Subcutaneous abdominal adipose tissue (tissue), 5 donors: ENCODE measurements at regions not wholly inside any gene's neighbourhood (a gene's known extent, or its start where the extent isn't known, plus 50 kb on each side); places are given as distances from the start of the nearest gene placed in this dataset.

Source experiments
- H3K27ac ChIP-seq: one replicate; pipeline ENCODE4 v1.7.0; 2013; ENCODE audit warnings: low read depth, mild to moderate bottlenecking, inconsistent platforms, low read length, moderate library complexity
- H3K27me3 ChIP-seq, 5 donors: one replicate each; pipeline ENCODE4 v1.7.0; 2013; ENCODE audit warnings: low read length in 5 of 5, inconsistent platforms in 1 of 5; ENCODE audit not compliant: control insufficient read depth in 5 of 5, insufficient read depth in 4 of 5
- H3K36me3 ChIP-seq, 5 donors: one replicate each; pipeline ENCODE4 v1.7.0; 2013; ENCODE audit warnings: low read length in 5 of 5; ENCODE audit not compliant: control insufficient read depth in 5 of 5, insufficient read depth in 5 of 5
- H3K4me1 ChIP-seq, 5 donors: one replicate each; pipeline ENCODE4 v1.7.0; 2013; ENCODE audit warnings: low read length in 5 of 5, mild to moderate bottlenecking in 3 of 5, moderate library complexity in 1 of 5; ENCODE audit not compliant: control insufficient read depth in 5 of 5, insufficient read depth in 5 of 5
- H3K4me3 ChIP-seq, 5 donors: one replicate each; pipeline ENCODE4 v1.7.0; 2013; ENCODE audit warnings: low read length in 5 of 5, low read depth in 1 of 5
- H3K9ac ChIP-seq, 5 donors: one replicate each; pipeline ENCODE4 v1.7.0; 2013; ENCODE audit warnings: low read length in 5 of 5, mild to moderate bottlenecking in 4 of 5, moderate library complexity in 3 of 5
- H3K9me3 ChIP-seq, 5 donors: one replicate each; pipeline ENCODE4 v1.7.0; 2013; ENCODE audit warnings: low read length in 5 of 5; ENCODE audit not compliant: control insufficient read depth in 5 of 5
- donor health status: healthy.
- donor health status: healthy.
- donor health status: healthy.
- donor health status: healthy.
- donor health status: healthy.

DNA sequence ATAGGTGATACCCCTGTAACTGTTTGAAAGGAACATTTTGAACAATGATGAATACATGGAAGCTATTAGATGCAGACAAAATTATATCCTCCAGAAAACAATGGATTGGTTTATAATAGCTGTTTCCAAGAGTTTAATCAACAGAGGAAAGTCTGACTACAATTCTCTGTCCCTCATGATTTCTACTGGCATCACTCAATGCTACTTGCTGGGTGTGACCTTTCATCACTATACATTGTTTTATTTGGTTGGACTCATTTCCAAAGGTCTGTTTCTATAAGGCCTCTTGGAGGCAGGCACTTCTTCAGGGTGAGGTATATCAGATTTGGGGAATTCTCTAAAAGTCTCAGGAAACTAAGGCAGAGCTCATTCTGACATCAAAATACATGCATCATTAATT is 636.1 kb upstream of the SLC8A1 start:
- Histone ChIP-seq H3K27ac (no peak overlapping the region), H3K36me3 (no peaks in the 10 kb centered on the region), H3K4me1 (no peaks in the 10 kb centered on the region), H3K9ac (no peak overlapping the region), H3K4me3 (no peak overlapping the region), H3K9me3 (peaks cover 0 to 2% (median 0%) of the 10 kb centered on the region in 5 donors), H3K27me3 (no peaks in the 10 kb centered on the region)

DNA sequence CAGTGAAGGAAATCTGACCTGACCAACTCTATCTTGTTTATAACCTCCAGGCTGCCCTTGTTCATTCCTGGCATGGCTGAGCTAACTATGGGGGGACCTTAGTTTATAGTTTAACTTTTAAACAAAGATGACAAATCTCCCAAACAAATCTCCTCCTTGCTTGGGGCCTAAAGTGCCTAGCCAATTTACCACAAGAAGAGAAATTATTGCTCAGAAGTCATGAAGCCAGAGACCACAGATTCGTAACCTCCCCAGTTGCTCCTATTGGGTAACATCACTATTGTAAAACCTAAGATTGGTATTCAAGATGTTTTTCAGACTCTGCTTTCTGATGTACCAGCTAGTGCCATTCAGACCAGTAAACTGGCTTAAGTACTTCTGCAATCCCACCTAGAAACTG is 649.4 kb upstream of the SLC8A1 start:
- H3K9ac ChIP-seq: no peak overlapping the region
- no peaks in the 10 kb centered on the region for H3K9me3 ChIP-seq
- H3K36me3 ChIP-seq: no peaks in the 10 kb centered on the region
- H3K27me3 ChIP-seq: no peaks in the 10 kb centered on the region
- H3K4me3 ChIP-seq: no peak overlapping the region
- no peak overlapping the region for H3K27ac ChIP-seq
- H3K4me1 ChIP-seq: no peaks in the 10 kb centered on the region

DNA sequence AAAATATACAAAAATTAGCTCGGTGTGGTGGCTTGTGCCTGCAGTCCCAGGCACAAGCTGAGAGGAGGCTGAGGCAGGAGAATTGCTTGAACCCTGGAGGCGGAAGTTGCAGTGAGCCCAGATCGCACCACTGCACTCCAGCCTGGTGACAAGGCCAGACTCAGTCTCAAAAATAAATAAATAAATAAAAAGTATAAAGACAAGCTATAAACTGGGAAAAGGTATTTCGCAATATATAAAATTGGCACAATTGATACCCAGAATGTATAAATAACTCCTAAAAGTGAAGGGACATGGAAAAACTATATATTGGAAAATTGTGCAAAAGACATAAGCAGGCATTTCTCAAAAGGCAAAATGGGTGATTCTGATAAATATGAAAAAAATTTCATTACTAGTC is 657.9 kb upstream of the SLC8A1 start:
- Histone ChIP-seq H3K27me3 (no peaks in the 10 kb centered on the region), H3K27ac (no peak overlapping the region), H3K9me3 (no peaks in the 10 kb centered on the region), H3K4me1 (no peaks in the 10 kb centered on the region), H3K36me3 (no peaks in the 10 kb centered on the region), H3K4me3 (no peak overlapping the region), H3K9ac (no peak overlapping the region)

- H3K4me1 ChIP-seq: no peaks in the 10 kb centered on the region
- H3K9me3 ChIP-seq: no peaks in the 10 kb centered on the region
- no peaks in the 10 kb centered on the region for H3K36me3 ChIP-seq
- H3K4me3 ChIP-seq: no peak overlapping the region
- no peaks in the 10 kb centered on the region for H3K27me3 ChIP-seq
- H3K9ac ChIP-seq: no peak overlapping the region
- H3K27ac ChIP-seq: no peak overlapping the region
These were observed 660.1 kb upstream of the SLC8A1 start for GRCh38 chr2:41111836-41112627.

GRCh38 chr2:41116106-41116797 is 664.4 kb upstream of the SLC8A1 start:
- H3K36me3 ChIP-seq: no peaks in the 10 kb centered on the region
- H3K27ac ChIP-seq: no peak overlapping the region
- H3K4me3 ChIP-seq: no peak overlapping the region
- no peak overlapping the region for H3K9ac ChIP-seq
- peaks cover 0 to 3% (median 0%) of the 10 kb centered on the region in 5 donors for H3K4me1 ChIP-seq
- H3K27me3 ChIP-seq: no peaks in the 10 kb centered on the region
- H3K9me3 ChIP-seq: no peaks in the 10 kb centered on the region

DNA sequence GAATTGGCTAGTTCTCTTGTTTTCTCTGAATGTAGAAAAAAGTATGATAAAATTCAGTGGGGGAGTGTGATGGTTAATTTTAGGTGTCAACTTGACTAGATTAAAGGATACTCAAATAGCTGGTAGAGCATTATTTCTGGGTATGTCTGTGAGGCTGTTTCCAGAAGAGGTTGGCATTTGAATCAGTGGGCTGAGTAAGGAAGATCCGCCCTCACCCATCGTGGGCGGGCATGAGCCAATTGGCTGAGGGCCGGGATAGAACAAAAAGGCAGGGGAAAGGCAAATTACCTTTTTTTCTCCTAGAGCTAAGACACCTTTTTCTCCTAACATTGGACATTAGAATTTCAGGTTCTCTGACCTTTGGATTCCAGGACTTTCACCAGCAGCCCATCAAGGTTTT is 667.6 kb upstream of the SLC8A1 start:
- no peak overlapping the region for H3K27ac ChIP-seq
- no peak overlapping the region for H3K4me3 ChIP-seq
- no peaks in the 10 kb centered on the region for H3K27me3 ChIP-seq

DNA sequence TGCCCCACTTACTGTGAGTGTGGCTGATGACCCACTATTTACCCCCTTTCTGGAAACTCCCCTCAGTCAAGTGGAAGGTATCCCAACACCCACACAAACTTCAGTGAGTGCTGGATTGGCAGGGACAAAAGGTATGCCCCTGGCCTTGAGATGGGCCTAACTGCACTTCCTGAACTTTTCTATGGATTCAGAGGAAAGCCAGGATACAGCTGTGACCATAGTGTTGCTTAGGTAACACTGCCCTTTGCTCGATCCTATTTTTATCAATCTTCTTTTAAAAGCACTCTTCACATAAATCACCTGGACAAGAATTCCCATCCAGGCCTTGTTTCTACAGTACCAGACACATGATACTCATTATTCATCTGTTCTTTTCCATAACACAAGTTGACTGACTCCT is 671.5 kb upstream of the SLC8A1 start:
- Histone ChIP-seq H3K27ac (no peak overlapping the region), H3K27me3 (no peaks in the 10 kb centered on the region), H3K9me3 (no peaks in the 10 kb centered on the region), H3K4me3 (no peak overlapping the region), H3K36me3 (no peaks in the 10 kb centered on the region), H3K4me1 (no peaks in the 10 kb centered on the region), H3K9ac (no peak overlapping the region)

More for the DNA sequence above, 667.6 kb upstream of the SLC8A1 start:
- H3K36me3 ChIP-seq: no peaks in the 10 kb centered on the region
- no peaks in the 10 kb centered on the region for H3K9me3 ChIP-seq
- H3K9ac ChIP-seq: no peak overlapping the region
- H3K4me1 ChIP-seq: peaks cover 0 to 3% (median 0%) of the 10 kb centered on the region in 5 donors

GRCh38 chr2:41127351-41127750 is 675.5 kb upstream of the SLC8A1 start:
- Histone ChIP-seq H3K27me3 (no peaks in the 10 kb centered on the region), H3K9ac (no peak overlapping the region), H3K4me3 (no peak overlapping the region), H3K27ac (no peak overlapping the region), H3K4me1 (no peaks in the 10 kb centered on the region), H3K9me3 (no peaks in the 10 kb centered on the region), H3K36me3 (no peaks in the 10 kb centered on the region)

- no peak overlapping the region for H3K27ac ChIP-seq
- H3K9ac ChIP-seq: no peak overlapping the region
- no peaks in the 10 kb centered on the region for H3K27me3 ChIP-seq
- no peaks in the 10 kb centered on the region for H3K9me3 ChIP-seq
- H3K4me1 ChIP-seq: peaks cover 0 to 3% (median 0%) of the 10 kb centered on the region in 5 donors
- no peak overlapping the region for H3K4me3 ChIP-seq
- H3K36me3 ChIP-seq: no peaks in the 10 kb centered on the region
These were observed 678.1 kb upstream of the SLC8A1 start for GRCh38 chr2:41129988-41130387.

DNA sequence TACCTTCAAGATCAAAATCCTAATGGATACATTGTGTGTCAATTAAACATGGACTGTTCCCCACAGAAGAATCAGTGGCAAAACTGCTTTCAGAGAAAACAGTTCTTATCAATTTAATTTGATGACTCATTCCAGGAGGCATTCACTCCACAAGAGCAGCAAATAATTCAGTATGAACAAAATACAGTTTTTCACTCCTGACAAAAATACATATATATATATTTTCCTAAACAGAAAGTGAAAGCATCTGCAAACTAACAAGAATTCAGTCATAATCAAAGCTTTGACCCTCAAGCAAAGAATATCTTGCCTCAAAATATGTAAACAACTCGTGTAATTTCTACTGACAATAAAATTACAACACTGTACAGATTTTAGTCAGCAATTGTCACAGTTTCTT is 685.1 kb upstream of the SLC8A1 start:
- H3K4me3 ChIP-seq: no peak overlapping the region
- no peak overlapping the region for H3K27ac ChIP-seq
- H3K36me3 ChIP-seq: no peaks in the 10 kb centered on the region
- no peaks in the 10 kb centered on the region for H3K9me3 ChIP-seq
- no peaks in the 10 kb centered on the region for H3K27me3 ChIP-seq
- H3K9ac ChIP-seq: no peak overlapping the region
- H3K4me1 ChIP-seq: peaks cover 0 to 3% (median 0%) of the 10 kb centered on the region in 5 donors
